B cell (primary cell): ENCODE measurements at regions not wholly inside any gene's neighbourhood (a gene's known extent, or its start where the extent isn't known, plus 50 kb on each side); places are given as distances from the start of the nearest gene placed in this dataset.

ENCODE experiments used
- CTCF ChIP-seq: fragments of 200-600 bp; IDR thresholded peaks from one replicate; pipeline ENCODE4 v1.8.0; 2022; ENCODE audit warnings: antibody characterized with exemption, mild to moderate bottlenecking
- EZH2 ChIP-seq: IDR thresholded peaks from 2 replicates; pipeline ENCODE4 v1.6.1; 2012; ENCODE audit warnings: borderline replicate concordance, low read depth, mild to moderate bottlenecking, moderate library complexity, low read length; ENCODE audit not compliant: insufficient read depth, poor library complexity, severe bottlenecking

GRCh38 chr9:19600538-19600937 lies 188.3 kb downstream of the SLC24A2 start:
- TF ChIP-seq CTCF: no peak
- no peak for TF ChIP-seq EZH2
